Hepatocyte (in vitro differentiated cells): ENCODE measurements at regions not wholly inside any gene's neighbourhood (a gene's known extent, or its start where the extent isn't known, plus 50 kb on each side); places are given as distances from the start of the nearest gene placed in this dataset.

Experiments used
- DNase-seq: peaks from one replicate; pipeline ENCODE4 v3.0.0-alpha.2; 2016; ENCODE audit warnings: low spot score
- H2AFZ ChIP-seq: fragments of 200-600 bp; sonication (generic); 2 replicates; pipeline ENCODE4 v1.6.0; 2016; ENCODE audit warnings: antibody characterized with exemption, mild to moderate bottlenecking
- H3K27ac ChIP-seq: fragments of 200-600 bp; sonication (generic); 2 replicates; pipeline ENCODE4 v1.5.1; 2016; ENCODE audit warnings: mild to moderate bottlenecking
- H3K27me3 ChIP-seq: fragments of 200-600 bp; sonication (generic); 2 replicates; pipeline ENCODE4 v1.6.1; 2016
- H3K36me3 ChIP-seq: fragments of 200-600 bp; sonication (generic); replicated peaks from 2 replicates; pipeline ENCODE4 v1.5.1; 2016; ENCODE audit warnings: low read depth; ENCODE audit not compliant: insufficient read depth
- H3K4me1 ChIP-seq: fragments of 200-600 bp; sonication (generic); 2 replicates; pipeline ENCODE4 v1.5.1; 2016; ENCODE audit warnings: mild to moderate bottlenecking, moderate library complexity; ENCODE audit not compliant: insufficient read depth
- H3K4me2 ChIP-seq: fragments of 200-600 bp; sonication (generic); 2 replicates; pipeline ENCODE4 v1.6.0; 2016
- H3K4me3 ChIP-seq: fragments of 200-600 bp; sonication (generic); 2 replicates; pipeline ENCODE4 v1.5.1; 2016; ENCODE audit warnings: mild to moderate bottlenecking
- H3K79me2 ChIP-seq: fragments of 200-600 bp; sonication (generic); 2 replicates; pipeline ENCODE4 v1.6.0; 2017; ENCODE audit warnings: mild to moderate bottlenecking
- H3K9me2 ChIP-seq: fragments of 200-600 bp; sonication (generic); replicated peaks from 2 replicates; pipeline ENCODE4 v1.6.0; 2017; ENCODE audit warnings: mild to moderate bottlenecking; ENCODE audit not compliant: insufficient read depth
- H3K9me3 ChIP-seq: fragments of 200-600 bp; sonication (generic); 2 replicates; pipeline ENCODE4 v1.5.1; 2016; ENCODE audit warnings: low read depth, mild to moderate bottlenecking
- H4K20me1 ChIP-seq: fragments of 200-600 bp; sonication (generic); 2 replicates; pipeline ENCODE4 v1.6.0; 2016; ENCODE audit warnings: mild to moderate bottlenecking; ENCODE audit not compliant: insufficient read depth, poor library complexity, severe bottlenecking
- CTCF ChIP-seq: fragments of 200-600 bp; sonication (generic); IDR thresholded peaks from 2 replicates; pipeline ENCODE4 v1.5.1; 2016; ENCODE audit warnings: antibody characterized with exemption, mild to moderate bottlenecking; ENCODE audit not compliant: poor library complexity
- EZH2 ChIP-seq: fragments of 200-600 bp; sonication (generic); IDR thresholded peaks from 2 replicates; pipeline ENCODE4 v1.6.1; 2016; ENCODE audit warnings: antibody characterized with exemption, mild to moderate bottlenecking, borderline replicate concordance
- EZH2phosphoT487 ChIP-seq: fragments of 200-600 bp; sonication (generic); IDR thresholded peaks from one replicate; pipeline ENCODE4 v1.6.1; 2018; ENCODE audit warnings: antibody characterized with exemption, mild to moderate bottlenecking, low read depth, moderate library complexity; ENCODE audit not compliant: unreplicated experiment, severe bottlenecking
- WGBS: methylation state at CpG from one replicate; pipeline ENCODE4 v1.1.6; 2016; ENCODE audit warnings: low lambda C conversion rate; ENCODE audit errors: missing lambda C conversion rate; 5-methylcytosine and 5-hydroxymethylcytosine counted together

- Histone ChIP-seq H3K9me3 (no peaks in the 10 kb centered on the region), H3K27ac (no peak overlapping the region), H3K4me3 (no peak overlapping the region), H3K27me3 (no peaks in the 10 kb centered on the region), H3K79me2 (no peaks in the 10 kb centered on the region), H3K4me1 (peaks cover 10% of the 10 kb centered on the region), H3K4me2 (no peak overlapping the region), H3K36me3 (no peaks in the 10 kb centered on the region), H2AFZ (no peak overlapping the region), H3K9me2 (no peaks in the 10 kb centered on the region), H4K20me1 (no peaks in the 10 kb centered on the region)
- 94% methylated on average over 8 of the region's 8 CpGs for WGBS
- no peak for TF ChIP-seq EZH2
- no peak for TF ChIP-seq EZH2phosphoT487
- TF ChIP-seq CTCF: no peak
- DNase-seq: no peak
These were observed 236.1 kb upstream of the TNRC6C start for GRCh38 chr17:77722366-77722765.

- Histone ChIP-seq H3K27me3 (no peaks in the 10 kb centered on the region), H3K4me2 (no peak overlapping the region), H3K4me1 (peaks cover 12% of the 10 kb centered on the region), H2AFZ (no peak overlapping the region), H3K4me3 (no peak overlapping the region), H4K20me1 (no peaks in the 10 kb centered on the region), H3K27ac (no peak overlapping the region), H3K9me3 (no peaks in the 10 kb centered on the region), H3K9me2 (no peaks in the 10 kb centered on the region), H3K79me2 (no peaks in the 10 kb centered on the region), H3K36me3 (no peaks in the 10 kb centered on the region)
- DNase-seq: no peak
- TF ChIP-seq EZH2phosphoT487: no peak
- TF ChIP-seq CTCF: no peak
- TF ChIP-seq EZH2: no peak
- 88% methylated on average over 20 of the region's 20 CpGs for WGBS
These were observed 235.2 kb upstream of the TNRC6C start for GRCh38 chr17:77723071-77723908.

- Histone ChIP-seq H3K27ac (no peak overlapping the region), H2AFZ (no peak overlapping the region), H3K27me3 (no peaks in the 10 kb centered on the region), H4K20me1 (no peaks in the 10 kb centered on the region), H3K9me2 (no peaks in the 10 kb centered on the region), H3K4me1 (peaks cover 11% of the 10 kb centered on the region), H3K36me3 (no peaks in the 10 kb centered on the region), H3K9me3 (no peaks in the 10 kb centered on the region), H3K4me2 (no peak overlapping the region), H3K4me3 (no peak overlapping the region), H3K79me2 (no peaks in the 10 kb centered on the region)
- WGBS: 89% methylated on average over 22 of the region's 22 CpGs
- no peak for DNase-seq
- TF ChIP-seq CTCF (no peak), EZH2phosphoT487 (no peak), EZH2 (no peak)
These were observed 234.3 kb upstream of the TNRC6C start for GRCh38 chr17:77723909-77724875.
